ENCODE measurements at regions not wholly inside any gene's neighbourhood (a gene's known extent, or its start where the extent isn't known, plus 50 kb on each side); places are given as distances from the start of the nearest gene placed in this dataset.

- Mint-ChIP-seq H3K36me3 (ENCODE audit: low read depth) (peaks cover 11% of the 10 kb centered on the region), H3K27me3 (ENCODE audit: insufficient read depth, low read depth, poor library complexity) (peaks cover 3% of the 10 kb centered on the region), H3K4me3 (no peak overlapping the region), H3K4me1 (no peaks in the 10 kb centered on the region), H3K27ac (no peak overlapping the region), H3K9me3 (peaks cover 22% of the 10 kb centered on the region)
- no peak for ATAC-seq
- Histone ChIP-seq H2AFZ (no peak overlapping the region), H3K79me2 (replicated peaks; ENCODE audit: insufficient read depth) (no peaks in the 10 kb centered on the region), H4K20me1 (replicated peaks; ENCODE audit: insufficient read depth) (no peaks in the 10 kb centered on the region), H3K4me1 (ENCODE audit: insufficient read depth) (no peaks in the 10 kb centered on the region), H3K36me3 (ENCODE audit: insufficient read depth) (no peaks in the 10 kb centered on the region), H3K4me3 (no peak overlapping the region), H3K27ac (ENCODE audit: low read depth) (no peak overlapping the region), H3F3A (replicated peaks; ENCODE audit: low read depth) (no peaks in the 10 kb centered on the region), H3K27me3 (ENCODE audit: insufficient read depth) (no peaks in the 10 kb centered on the region), H3K9me2 (ENCODE audit: insufficient read depth) (peaks cover 2% of the 10 kb centered on the region; the same call in 1 of the 2 replicates), H3K4me2 (no peak overlapping the region)
- TF ChIP-seq ZNF114 (CRISPR knock-in tag; IDR thresholded peaks at IDR 0.05) (no peak), ZNF462 (CRISPR knock-in tag; IDR thresholded peaks at IDR 0.05) (no peak), JUNB (IDR thresholded peaks at IDR 0.05; ENCODE audit: unreplicated experiment) (no peak), STAT1 (IDR thresholded peaks at IDR 0.05; ENCODE audit: unreplicated experiment) (no peak), EZH2phosphoT487 (IDR thresholded peaks at IDR 0.05; ENCODE audit: unreplicated experiment) (no peak), CTCF (conservative IDR thresholded peaks at IDR 0.05; ENCODE audit: low read depth in 2 of 2) (no peak), CREB1 (CRISPR knock-in tag; IDR thresholded peaks at IDR 0.05; ENCODE audit: low read depth) (no peak), REST (IDR thresholded peaks at IDR 0.05; ENCODE audit: unreplicated experiment) (no peak), ETS1 (IDR thresholded peaks at IDR 0.05) (no peak), ZNF331 (CRISPR knock-in tag; IDR thresholded peaks at IDR 0.05; ENCODE audit: low read depth) (no peak), EZH2 (IDR thresholded peaks at IDR 0.05; ENCODE audit: low read depth, unreplicated experiment) (no peak), NANOG (IDR thresholded peaks at IDR 0.05; ENCODE audit: borderline replicate concordance) (no peak), POLR2AphosphoS5 (IDR thresholded peaks at IDR 0.05; ENCODE audit: low read depth) (no peak)
- no peak for DNase-seq (ENCODE audit: low spot score)
Observed at GRCh38 chr10:124300735-124301134, 118.0 kb downstream of the OAT start.
